Brain microvascular endothelial cell (primary cell): ENCODE measurements at regions not wholly inside any gene's neighbourhood (a gene's known extent, or its start where the extent isn't known, plus 50 kb on each side); places are given as distances from the start of the nearest gene placed in this dataset.

ENCODE experiments used
- DNase-seq: peaks from one replicate; pipeline ENCODE4 v3.0.0-alpha.2; 2020
- H3K27ac ChIP-seq: fragments of 250-450 bp; sonication (Bioruptor Pico); 2 replicates; pipeline ENCODE4 v1.5.1; 2020; ENCODE audit warnings: mild to moderate bottlenecking, moderate library complexity
- H3K27me3 ChIP-seq: fragments of 250-450 bp; sonication (Bioruptor Pico); replicated peaks from 2 replicates; pipeline ENCODE4 v1.5.1; 2020; ENCODE audit warnings: mild to moderate bottlenecking
- H3K36me3 ChIP-seq: fragments of 250-450 bp; sonication (Bioruptor Pico); replicated peaks from 2 replicates; pipeline ENCODE4 v1.5.1; 2020; ENCODE audit warnings: mild to moderate bottlenecking
- H3K4me3 ChIP-seq: 2 replicates; pipeline ENCODE4 v1.5.1; 2011; ENCODE audit warnings: low read depth, mild to moderate bottlenecking, control low read depth, low read length, moderate library complexity
- in situ Hi-C: cut with HindIII; loops from 2 replicates; pipeline ENCODE4 v1.10.0; 2017; ENCODE audit warnings: low sequenced_read_pairs, low pct_ligation_motif_present
- TF ChIP-seq, protein P1 (sequence below): IDR thresholded peaks from 2 replicates; pipeline ENCODE4 v1.5.1; 2011; ENCODE audit warnings: low read depth, mild to moderate bottlenecking, moderate library complexity, low read length, control low read depth, inconsistent platforms; ENCODE audit errors: missing control alignments

DNA sequence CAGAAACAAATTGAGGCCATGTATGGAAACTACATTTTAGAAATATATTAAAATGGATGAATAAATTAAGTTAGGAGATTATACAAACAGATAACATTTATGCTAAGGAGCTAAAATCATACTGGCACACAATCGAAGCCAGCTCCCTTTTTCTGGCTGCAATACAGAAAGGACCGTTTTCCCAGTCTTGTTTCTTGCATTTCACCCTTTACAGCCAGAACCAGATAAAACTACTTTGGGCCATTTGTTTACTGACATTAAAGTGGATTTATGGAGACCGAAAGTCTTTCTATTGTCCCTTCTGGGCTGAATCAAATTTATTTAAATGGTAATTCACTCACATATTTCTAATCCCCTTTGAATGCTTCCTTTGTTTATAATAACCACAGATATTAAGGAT, 50.1 kb upstream of the CNTN3 start:
- in situ Hi-C loops, result no loop called here
- Histone ChIP-seq H3K4me3 (no peak overlapping the region), H3K27me3 (no peaks in the 10 kb centered on the region), H3K36me3 (no peaks in the 10 kb centered on the region), H3K27ac (no peak overlapping the region)
- no peak for DNase-seq
- TF ChIP-seq, protein P1, sequence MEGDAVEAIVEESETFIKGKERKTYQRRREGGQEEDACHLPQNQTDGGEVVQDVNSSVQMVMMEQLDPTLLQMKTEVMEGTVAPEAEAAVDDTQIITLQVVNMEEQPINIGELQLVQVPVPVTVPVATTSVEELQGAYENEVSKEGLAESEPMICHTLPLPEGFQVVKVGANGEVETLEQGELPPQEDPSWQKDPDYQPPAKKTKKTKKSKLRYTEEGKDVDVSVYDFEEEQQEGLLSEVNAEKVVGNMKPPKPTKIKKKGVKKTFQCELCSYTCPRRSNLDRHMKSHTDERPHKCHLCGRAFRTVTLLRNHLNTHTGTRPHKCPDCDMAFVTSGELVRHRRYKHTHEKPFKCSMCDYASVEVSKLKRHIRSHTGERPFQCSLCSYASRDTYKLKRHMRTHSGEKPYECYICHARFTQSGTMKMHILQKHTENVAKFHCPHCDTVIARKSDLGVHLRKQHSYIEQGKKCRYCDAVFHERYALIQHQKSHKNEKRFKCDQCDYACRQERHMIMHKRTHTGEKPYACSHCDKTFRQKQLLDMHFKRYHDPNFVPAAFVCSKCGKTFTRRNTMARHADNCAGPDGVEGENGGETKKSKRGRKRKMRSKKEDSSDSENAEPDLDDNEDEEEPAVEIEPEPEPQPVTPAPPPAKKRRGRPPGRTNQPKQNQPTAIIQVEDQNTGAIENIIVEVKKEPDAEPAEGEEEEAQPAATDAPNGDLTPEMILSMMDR, result no peak
